A549 (cell line): ENCODE measurements at regions not wholly inside any gene's neighbourhood (a gene's known extent, or its start where the extent isn't known, plus 50 kb on each side); places are given as distances from the start of the nearest gene placed in this dataset.

ENCODE experiments used
- CBX8 ChIP-seq: fragments of 200-600 bp; sonication (generic); IDR thresholded peaks from 2 replicates; pipeline ENCODE4 v1.6.1; 2016
- CTCF ChIP-seq: fragments of >200 bp; sonication (Bioruptor Twin); formaldehyde crosslinking; IDR thresholded peaks from 3 replicates; pipeline ENCODE4 v1.5.1; 2016
- E2F6 ChIP-seq: IDR thresholded peaks from 2 replicates; pipeline ENCODE4 v1.6.1; 2012; ENCODE audit warnings: low read depth, borderline replicate concordance
- HDAC2 ChIP-seq: fragments of 200-600 bp; sonication (generic); IDR thresholded peaks from 2 replicates; pipeline ENCODE4 v1.6.1; 2016
- MAX ChIP-seq: IDR thresholded peaks from 2 replicates; pipeline ENCODE4 v1.6.1; 2012
- POLR2A ChIP-seq: IDR thresholded peaks from 2 replicates; pipeline ENCODE4 v1.6.1; 2012; ENCODE audit warnings: mild to moderate bottlenecking, low read length
- RAD21 ChIP-seq, 2 experiments: fragments of >200 bp in 1 of 2; sonication (Bioruptor Twin) in 1 of 2; formaldehyde crosslinking in 1 of 2; IDR thresholded peaks in 1 of 2; conservative IDR thresholded peaks in 1 of 2; 2 replicates in 1 of 2; 3 replicates in 1 of 2; pipeline ENCODE4 v1.6.1; 2012 to 2018; ENCODE audit warnings: inconsistent platforms in 1 of 2
- RFX5 ChIP-seq: fragments of 450-650 bp; IDR thresholded peaks from 2 replicates; pipeline ENCODE4 v1.7.1; 2014; ENCODE audit warnings: antibody characterized with exemption, mild to moderate bottlenecking, moderate library complexity
- USF2 ChIP-seq: fragments of 450-650 bp; IDR thresholded peaks from 2 replicates; pipeline ENCODE4 v1.6.1; 2014; ENCODE audit warnings: antibody characterized with exemption

GRCh38 chr5:5710471-5710870 is 288.0 kb downstream of the ICE1 start:
- TF ChIP-seq CTCF (no peak), CBX8 (no peak), RAD21 (conservative IDR thresholded peaks at IDR 0.05 in 1 of 2, IDR thresholded peaks at IDR 0.05 in 1 of 2) (no peak), POLR2A (no peak), MAX (no peak), HDAC2 (no peak), E2F6 (no peak), USF2 (no peak), RFX5 (no peak)
